PC-9 (cell line): ENCODE measurements at regions not wholly inside any gene's neighbourhood (a gene's known extent, or its start where the extent isn't known, plus 50 kb on each side); places are given as distances from the start of the nearest gene placed in this dataset.

ENCODE experiments used
- BruUV-seq: library from RNA; stranded (reverse); fragments of 400-500 nt; replicated peaks from 2 replicates; lab custom pipeline; 2021; lab: Mats Ljungman, UMichigan
- CTCF ChIA-PET: fragments of 300-600 bp; sonication (Branson Sonifier 250); formaldehyde crosslinking; loops from one replicate; lab custom pipeline; 2022; ENCODE audit warnings: antibody characterized with exemption; lab: Charles Lee
- POLR2A ChIA-PET: fragments of 300-600 bp; sonication (Branson Sonifier 250); formaldehyde crosslinking; loops from one replicate; lab custom pipeline; 2022; ENCODE audit warnings: antibody characterized with exemption; ENCODE audit not compliant: unreplicated experiment; lab: Charles Lee
- DNase-seq, 2 experiments: peaks; one replicate each; pipeline versions ENCODE4 v3.0.0 to v3.0.0-alpha.2; 2015 to 2022; ENCODE audit warnings: mixed read lengths in 1 of 2
- H2AFZ ChIP-seq: fragments of 200-600 bp; sonication (generic); 2 replicates; pipeline ENCODE4 v1.8.1; 2017; ENCODE audit warnings: antibody characterized with exemption
- H3F3A ChIP-seq: fragments of 200-600 bp; sonication (generic); 2 replicates; pipeline ENCODE4 v1.8.1; 2017; ENCODE audit warnings: antibody characterized with exemption, mild to moderate bottlenecking, low read depth; ENCODE audit not compliant: insufficient read depth
- H3K27ac ChIP-seq: fragments of 200-600 bp; sonication (generic); 2 replicates; pipeline ENCODE4 v1.6.1; 2016; ENCODE audit warnings: mixed run types
- H3K27me3 ChIP-seq: fragments of 200-600 bp; sonication (generic); 2 replicates; pipeline ENCODE4 v1.6.1; 2016; ENCODE audit warnings: low read depth, mixed run types; ENCODE audit not compliant: insufficient read depth
- H3K36me3 ChIP-seq: fragments of 200-600 bp; sonication (generic); 2 replicates; pipeline ENCODE4 v1.6.1; 2016; ENCODE audit warnings: low read depth, mixed run types
- H3K4me1 ChIP-seq: fragments of 200-600 bp; sonication (generic); replicated peaks from 2 replicates; pipeline ENCODE4 v1.6.1; 2016; ENCODE audit warnings: mixed run types; ENCODE audit not compliant: insufficient read depth
- H3K4me2 ChIP-seq: fragments of 200-600 bp; sonication (generic); 2 replicates; pipeline ENCODE4 v1.6.1; 2017; ENCODE audit warnings: mixed run types
- H3K4me3 ChIP-seq: fragments of 200-600 bp; sonication (generic); 2 replicates; pipeline ENCODE4 v1.6.1; 2016; ENCODE audit warnings: mixed run types
- H3K79me2 ChIP-seq: fragments of 200-600 bp; sonication (generic); 2 replicates; pipeline ENCODE4 v1.6.1; 2017; ENCODE audit warnings: low read depth, mixed run types
- H3K9me2 ChIP-seq: fragments of 200-600 bp; sonication (generic); 2 replicates; pipeline ENCODE4 v1.8.1; 2017; ENCODE audit warnings: mild to moderate bottlenecking; ENCODE audit not compliant: insufficient read depth
- H3K9me3 ChIP-seq: fragments of 200-600 bp; sonication (generic); 2 replicates; pipeline ENCODE4 v1.8.1; 2016; ENCODE audit warnings: low read depth; ENCODE audit not compliant: insufficient read depth
- H4K20me1 ChIP-seq: fragments of 200-600 bp; sonication (generic); 2 replicates; pipeline ENCODE4 v1.8.1; 2017; ENCODE audit not compliant: insufficient read depth
- EZH2 ChIP-seq: fragments of 200-600 bp; sonication (generic); IDR thresholded peaks from 2 replicates; pipeline ENCODE4 v1.8.0; 2017; ENCODE audit warnings: antibody characterized with exemption, low read depth
- intact Hi-C: fragments of 100-400 bp; cut with micrococcal nuclease; formaldehyde crosslinking; loops from one replicate; pipeline ENCODE4 v1.10.0; 2022; ENCODE audit not compliant: unreplicated experiment
- TF ChIP-seq, protein P1 (sequence below): fragments of 200-600 bp; sonication (generic); conservative IDR thresholded peaks from 2 replicates; pipeline ENCODE4 v1.6.1; 2017; ENCODE audit warnings: mixed run types, antibody characterized with exemption, mild to moderate bottlenecking, moderate library complexity

DNA sequence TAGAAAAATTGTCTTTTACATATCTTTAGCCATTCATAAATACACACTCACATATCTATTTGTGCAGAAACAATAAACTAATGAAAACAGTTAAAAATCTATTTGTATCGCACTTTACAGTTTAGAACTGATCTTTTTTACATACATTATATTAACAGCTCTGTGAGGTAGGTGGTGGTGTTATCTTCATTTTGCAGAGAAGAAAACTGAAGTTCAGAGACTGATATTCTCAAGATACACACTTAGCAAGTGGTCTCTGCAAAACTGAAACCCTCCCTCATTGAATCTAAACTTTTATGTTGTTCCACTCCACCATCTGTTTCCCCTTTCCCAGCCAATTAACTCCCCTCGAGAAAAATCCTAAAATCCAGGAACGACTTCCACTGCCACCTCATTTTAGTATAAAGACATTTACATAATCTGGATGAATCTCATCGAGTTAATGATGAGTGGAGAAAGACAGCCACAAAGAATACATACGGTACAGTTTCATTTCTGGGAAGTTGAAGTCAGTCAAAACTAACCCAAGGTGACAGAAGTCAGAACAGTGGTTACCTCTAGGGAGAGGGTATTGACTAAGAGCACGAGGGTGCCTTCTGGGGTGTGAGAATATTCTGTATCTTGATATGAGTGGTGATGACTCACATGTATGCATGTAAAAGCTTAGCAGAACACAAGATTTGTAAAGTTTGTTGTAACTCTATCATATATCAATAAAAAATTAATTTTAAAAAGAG is 524.2 kb upstream of the TCF4 start:
- H3K4me2 ChIP-seq = no peak overlapping the region
- H3F3A ChIP-seq = no peaks in the 10 kb centered on the region
- H3K27me3 ChIP-seq = no peaks in the 10 kb centered on the region
- H4K20me1 ChIP-seq = no peaks in the 10 kb centered on the region
- POLR2A ChIA-PET = no interaction called here
- no TSS peak for BruUV-seq
- peak in 1 of 2 experiments; percentile 36 for DNase-seq
- no peak overlapping the region for H2AFZ ChIP-seq
- H3K4me1 ChIP-seq = peaks cover 21% of the 10 kb centered on the region
- no peaks in the 10 kb centered on the region for H3K9me3 ChIP-seq
- H3K79me2 ChIP-seq = no peaks in the 10 kb centered on the region
- intact Hi-C loops = no loop called here
- H3K4me3 ChIP-seq = no peak overlapping the region
- TF ChIP-seq, protein P1, sequence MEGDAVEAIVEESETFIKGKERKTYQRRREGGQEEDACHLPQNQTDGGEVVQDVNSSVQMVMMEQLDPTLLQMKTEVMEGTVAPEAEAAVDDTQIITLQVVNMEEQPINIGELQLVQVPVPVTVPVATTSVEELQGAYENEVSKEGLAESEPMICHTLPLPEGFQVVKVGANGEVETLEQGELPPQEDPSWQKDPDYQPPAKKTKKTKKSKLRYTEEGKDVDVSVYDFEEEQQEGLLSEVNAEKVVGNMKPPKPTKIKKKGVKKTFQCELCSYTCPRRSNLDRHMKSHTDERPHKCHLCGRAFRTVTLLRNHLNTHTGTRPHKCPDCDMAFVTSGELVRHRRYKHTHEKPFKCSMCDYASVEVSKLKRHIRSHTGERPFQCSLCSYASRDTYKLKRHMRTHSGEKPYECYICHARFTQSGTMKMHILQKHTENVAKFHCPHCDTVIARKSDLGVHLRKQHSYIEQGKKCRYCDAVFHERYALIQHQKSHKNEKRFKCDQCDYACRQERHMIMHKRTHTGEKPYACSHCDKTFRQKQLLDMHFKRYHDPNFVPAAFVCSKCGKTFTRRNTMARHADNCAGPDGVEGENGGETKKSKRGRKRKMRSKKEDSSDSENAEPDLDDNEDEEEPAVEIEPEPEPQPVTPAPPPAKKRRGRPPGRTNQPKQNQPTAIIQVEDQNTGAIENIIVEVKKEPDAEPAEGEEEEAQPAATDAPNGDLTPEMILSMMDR = no peak
- no peak for TF ChIP-seq EZH2
- CTCF ChIA-PET = no interaction called here
- H3K36me3 ChIP-seq = no peaks in the 10 kb centered on the region
- H3K27ac ChIP-seq = no peak overlapping the region
- H3K9me2 ChIP-seq = no peaks in the 10 kb centered on the region

DNA sequence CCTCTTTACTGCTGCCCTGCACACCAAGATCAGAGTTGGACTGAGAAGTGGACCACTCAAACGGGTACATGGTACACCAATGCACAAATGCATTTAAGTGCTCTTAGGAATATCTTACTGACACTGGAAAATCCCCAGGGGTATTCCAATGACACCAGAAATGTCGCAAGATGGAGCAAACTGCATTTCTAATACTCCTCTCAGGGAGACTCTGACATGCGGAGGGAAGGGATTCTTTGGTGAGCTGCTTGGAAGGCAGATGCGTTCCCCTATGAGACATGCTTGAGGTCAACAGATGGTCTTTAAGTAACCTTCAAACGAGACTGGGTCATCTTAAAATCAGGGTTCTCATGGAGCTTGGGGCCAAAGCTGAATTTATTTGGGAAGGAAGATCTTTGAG is 521.8 kb upstream of the TCF4 start:
- BruUV-seq = no TSS peak
- TF ChIP-seq, protein P1 = no peak
- TF ChIP-seq EZH2 = no peak
- no peaks in the 10 kb centered on the region for H3K9me2 ChIP-seq
- intact Hi-C loops = no loop called here
- H3K4me3 ChIP-seq = no peak overlapping the region
- H3K27me3 ChIP-seq = no peaks in the 10 kb centered on the region
- no peak overlapping the region for H3K4me2 ChIP-seq
- no peak for DNase-seq
- no peaks in the 10 kb centered on the region for H4K20me1 ChIP-seq
- no peaks in the 10 kb centered on the region for H3K79me2 ChIP-seq
- H3K9me3 ChIP-seq = no peaks in the 10 kb centered on the region
- H3F3A ChIP-seq = no peaks in the 10 kb centered on the region
- ChIA-PET CTCF (no interaction called here), POLR2A (no interaction called here)
- H3K27ac ChIP-seq = no peak overlapping the region
- peaks cover 21% of the 10 kb centered on the region for H3K4me1 ChIP-seq
- H3K36me3 ChIP-seq = no peaks in the 10 kb centered on the region
- H2AFZ ChIP-seq = no peak overlapping the region

DNA sequence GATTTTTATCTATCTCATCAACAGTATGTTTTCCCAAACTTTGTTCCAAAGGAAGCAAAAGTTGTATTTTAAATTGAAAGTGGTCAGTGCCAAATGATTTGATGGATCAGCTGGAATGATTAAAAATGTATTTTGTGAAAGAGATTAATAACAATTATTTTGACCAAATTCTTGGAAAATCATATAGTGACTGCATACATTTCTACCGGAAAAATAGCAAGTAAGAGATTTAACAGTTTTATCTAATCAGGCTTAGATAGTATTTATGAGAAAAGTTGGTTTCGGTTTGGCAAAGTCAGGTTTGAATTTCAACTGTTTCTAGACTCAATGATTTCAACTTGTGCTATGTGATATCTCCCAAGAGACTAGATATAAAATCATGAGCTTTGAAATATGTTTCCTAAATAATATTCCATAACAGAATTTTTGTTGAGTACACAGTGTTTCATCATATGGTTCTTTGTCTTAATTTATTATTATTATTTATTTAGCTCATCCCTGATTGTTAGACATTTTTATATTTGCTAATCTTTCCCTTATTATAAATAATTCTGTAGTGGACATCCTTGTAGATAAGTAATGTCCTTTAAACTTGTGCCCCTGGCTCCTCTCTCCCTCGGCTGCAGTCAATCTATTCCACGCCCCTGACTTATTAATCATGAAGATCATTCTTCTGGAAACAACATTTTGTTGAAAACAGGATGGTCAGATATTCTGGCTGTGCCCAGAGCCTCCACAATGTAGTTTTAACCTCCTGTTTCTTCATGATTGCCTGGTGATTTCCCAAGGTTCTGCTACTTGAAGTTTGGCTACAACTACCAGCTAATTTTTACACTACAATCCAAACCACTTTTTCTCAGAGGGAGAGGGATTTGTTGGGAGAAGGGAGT is 520.7 kb upstream of the TCF4 start:
- Histone ChIP-seq H3K9me3 (no peaks in the 10 kb centered on the region), H3K4me1 (peaks cover 18% of the 10 kb centered on the region), H3K27ac (no peak overlapping the region), H3K27me3 (no peaks in the 10 kb centered on the region), H4K20me1 (no peaks in the 10 kb centered on the region), H3K9me2 (no peaks in the 10 kb centered on the region), H3K36me3 (no peaks in the 10 kb centered on the region), H3K4me3 (no peak overlapping the region), H2AFZ (no peak overlapping the region), H3F3A (no peaks in the 10 kb centered on the region), H3K79me2 (no peaks in the 10 kb centered on the region), H3K4me2 (no peak overlapping the region)
- ChIA-PET CTCF (no interaction called here), POLR2A (no interaction called here)
- no TSS peak for BruUV-seq
- DNase-seq = no peak
- TF ChIP-seq EZH2 = no peak
- TF ChIP-seq, protein P1 = no peak
- intact Hi-C loops = no loop called here
